ENCODE measurements at regions not wholly inside any gene's neighbourhood (a gene's known extent, or its start where the extent isn't known, plus 50 kb on each side); places are given as distances from the start of the nearest gene placed in this dataset.

DNA sequence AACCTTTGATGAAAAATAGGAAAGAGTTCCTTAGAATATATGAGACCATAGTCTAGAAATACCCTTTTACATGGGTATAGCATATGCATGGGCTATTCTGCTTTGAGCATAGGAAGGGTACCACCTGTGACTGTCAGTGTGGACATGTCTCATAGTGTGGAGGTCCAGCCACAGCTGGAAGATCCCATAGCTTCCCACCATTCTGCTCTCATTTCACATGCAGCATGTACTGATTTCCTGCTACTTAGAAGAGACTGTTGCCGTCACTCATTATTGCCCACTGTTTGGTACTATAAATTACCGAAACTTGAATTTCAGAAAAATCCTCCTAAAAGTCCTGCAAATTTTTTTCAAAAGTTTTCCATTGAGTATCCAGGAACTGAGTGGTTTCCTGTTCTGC is 477.8 kb upstream of the DAB2 start:
- no peak for DNase-seq (ENCODE audit: low read depth in 2 of 2)

DNA sequence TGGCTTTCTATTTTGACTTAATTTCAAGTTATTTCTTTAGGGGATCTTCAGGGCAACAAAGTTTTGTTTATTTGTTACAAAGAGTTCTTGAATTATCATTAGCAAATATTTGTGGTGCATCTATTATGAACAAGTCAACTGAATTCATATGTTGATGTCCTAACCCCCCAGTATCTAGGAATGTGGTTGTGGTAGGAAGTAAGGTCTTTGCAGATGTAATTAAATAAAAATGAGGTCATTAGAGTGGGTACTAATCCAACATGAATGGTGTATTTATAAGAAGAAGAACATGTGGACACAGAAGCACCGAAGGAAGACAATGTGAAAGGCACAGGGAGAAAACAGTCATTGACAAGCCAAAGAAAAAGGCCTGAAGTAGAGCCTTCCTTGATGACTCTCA is 474.0 kb upstream of the DAB2 start:
- no peak for DNase-seq (ENCODE audit: low read depth in 2 of 2)

DNA sequence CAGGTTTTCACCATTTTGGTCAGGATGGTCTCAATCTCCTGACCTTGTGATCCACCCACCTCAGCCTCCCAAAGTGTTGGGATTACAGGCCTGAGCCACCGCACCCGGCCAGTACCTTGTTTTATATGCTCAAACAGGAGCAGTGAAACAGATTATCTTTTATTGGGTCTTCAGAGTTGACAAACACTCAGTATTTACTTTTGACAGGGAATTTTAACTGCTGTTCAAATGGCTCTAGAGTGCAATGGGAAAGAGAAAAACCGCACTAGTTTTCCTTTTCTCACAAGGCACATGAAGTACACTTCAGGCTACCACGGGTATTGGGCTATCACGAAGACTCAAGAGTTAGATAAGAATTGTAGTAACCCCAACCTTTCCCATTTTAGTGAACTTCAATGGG is 471.9 kb upstream of the DAB2 start:
- DNase-seq (ENCODE audit: low read depth in 2 of 2): no peak

DNA sequence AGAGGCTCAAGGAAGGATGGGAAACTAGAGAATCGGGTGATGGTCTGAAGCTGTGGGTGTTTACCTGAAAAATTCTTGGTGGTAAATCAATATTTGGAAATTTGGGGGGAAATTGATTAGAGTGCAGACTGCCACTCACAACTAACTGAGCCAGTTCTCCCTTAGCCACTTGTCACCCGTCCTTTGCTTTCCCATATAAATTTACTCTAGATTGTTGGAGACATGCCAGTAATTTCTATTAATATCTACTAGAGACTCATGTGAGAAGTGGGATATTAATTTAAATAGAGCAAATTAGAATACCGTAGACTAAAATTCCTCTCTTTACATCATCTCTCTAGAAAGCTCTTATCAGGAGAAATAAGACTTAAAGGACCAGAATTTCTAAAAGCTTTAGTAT is 471.3 kb upstream of the DAB2 start:
- DNase-seq (ENCODE audit: low read depth in 2 of 2): no peak

DNA sequence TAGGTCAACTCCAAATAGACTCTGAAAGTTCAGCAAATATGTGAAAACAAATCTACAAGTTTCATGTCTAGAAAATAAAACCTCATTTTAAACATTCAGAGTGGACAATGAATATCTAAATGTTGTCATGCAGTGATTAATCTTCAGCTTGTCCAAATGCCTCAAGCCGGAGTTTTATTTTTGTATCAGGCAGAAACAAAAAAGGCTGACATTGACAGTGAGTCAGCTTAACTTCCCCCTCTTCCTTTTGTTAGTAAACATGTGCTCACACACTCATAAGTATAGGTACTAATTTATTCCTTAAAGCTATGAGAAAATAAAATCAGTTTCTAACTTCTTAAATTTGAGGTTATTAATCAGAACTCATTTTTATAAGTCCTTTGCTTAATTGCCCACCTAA is 467.9 kb upstream of the DAB2 start:
- DNase-seq (ENCODE audit: low read depth in 2 of 2): no peak

- DNase-seq (ENCODE audit: low read depth in 2 of 2): no peak
These were observed 466.6 kb upstream of the DAB2 start for GRCh38 chr5:39891376-39891775.

DNA sequence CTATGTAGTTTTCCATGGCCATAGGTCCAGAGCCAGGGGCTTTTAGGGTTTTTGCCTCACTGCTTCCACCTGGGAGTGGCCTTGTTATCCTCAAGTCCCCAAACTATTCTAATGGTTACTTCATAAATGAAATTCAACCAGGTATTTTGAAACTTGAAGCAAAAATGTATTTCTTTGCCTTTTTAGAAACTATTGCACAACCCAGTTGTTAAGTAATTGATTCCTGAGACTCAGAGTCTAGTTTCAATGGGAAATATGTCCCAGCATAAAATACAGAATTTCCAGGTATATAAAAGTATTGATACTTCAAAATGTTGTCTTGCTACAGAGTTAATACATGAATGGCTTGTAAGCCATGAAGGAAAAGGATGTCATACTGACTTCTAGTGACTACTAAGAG is 456.2 kb upstream of the DAB2 start:
- no peak for DNase-seq (ENCODE audit: low read depth in 2 of 2)

- no peak for DNase-seq (ENCODE audit: low read depth in 2 of 2)
These were observed 452.7 kb upstream of the DAB2 start for GRCh38 chr5:39877479-39877878.

DNA sequence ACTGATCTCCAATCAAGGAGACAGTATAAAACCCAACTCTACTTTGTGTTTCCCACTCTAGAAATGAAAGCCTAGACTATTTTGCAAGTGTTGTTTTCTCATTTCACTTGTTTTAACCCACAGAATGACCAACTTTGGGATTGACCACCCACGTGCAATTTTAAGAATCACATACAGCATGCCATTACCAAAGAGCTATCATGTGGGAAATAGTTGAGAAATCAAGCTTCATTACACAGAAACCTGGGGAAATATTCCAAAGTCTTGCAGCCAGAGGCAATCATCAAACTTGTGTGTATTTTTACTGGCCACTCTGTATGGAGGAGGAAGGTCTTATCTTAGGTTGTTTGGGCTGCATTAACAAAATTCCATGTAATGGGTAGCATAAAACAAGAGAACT is 451.4 kb upstream of the DAB2 start:
- DNase-seq (ENCODE audit: low read depth in 2 of 2): no peak

DNA sequence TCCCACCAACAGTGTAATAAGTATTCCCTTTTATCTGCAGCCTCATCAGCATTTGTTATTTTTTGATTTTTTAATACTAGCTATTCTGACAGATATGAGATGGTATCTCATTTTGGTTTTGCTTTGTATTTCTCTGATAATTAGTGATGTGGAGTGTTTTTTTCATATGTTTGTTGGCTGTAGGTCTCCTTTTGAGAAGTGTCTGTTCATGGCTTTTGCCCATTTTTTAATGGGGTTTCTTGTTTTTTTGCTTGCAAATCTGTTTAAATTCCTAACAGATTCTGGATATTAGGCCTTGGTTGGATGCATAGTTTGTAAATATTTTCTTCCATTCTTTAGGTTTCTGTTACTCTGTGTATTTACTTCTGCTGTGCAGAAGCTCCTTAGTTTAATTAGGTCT is 445.4 kb upstream of the DAB2 start:
- no peak for DNase-seq (ENCODE audit: low read depth in 2 of 2)

- DNase-seq (ENCODE audit: low read depth in 2 of 2): no peak
These were observed 444.6 kb upstream of the DAB2 start for GRCh38 chr5:39869396-39869795.

DNA sequence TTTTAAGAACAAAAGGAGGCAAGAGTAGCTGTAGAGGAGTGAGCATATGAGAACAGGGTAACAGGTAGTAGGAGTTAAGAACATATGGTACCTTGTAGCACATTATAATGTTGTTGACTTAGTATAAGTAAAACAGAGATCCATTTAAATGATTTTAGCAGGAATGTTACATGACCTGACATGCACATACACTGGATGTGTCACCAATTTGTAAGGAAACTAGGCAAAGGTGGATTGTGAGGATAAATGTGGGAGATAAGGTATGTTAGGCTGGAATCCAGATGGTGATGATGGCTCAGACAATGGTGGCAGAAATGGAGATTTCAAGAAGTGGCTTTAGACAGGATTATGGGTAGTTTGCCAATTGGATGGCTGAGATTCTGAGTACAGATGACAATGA is 443.1 kb upstream of the DAB2 start:
- DNase-seq (ENCODE audit: low read depth in 2 of 2): no peak

- DNase-seq (ENCODE audit: low read depth in 2 of 2): no peak
These were observed 439.3 kb upstream of the DAB2 start for GRCh38 chr5:39863926-39864552.

- DNase-seq (ENCODE audit: low read depth in 2 of 2): no peak
These were observed 432.3 kb upstream of the DAB2 start for GRCh38 chr5:39857041-39857440.

- no peak for DNase-seq (ENCODE audit: low read depth in 2 of 2)
These were observed 430.1 kb upstream of the DAB2 start for GRCh38 chr5:39854771-39855410.

DNA sequence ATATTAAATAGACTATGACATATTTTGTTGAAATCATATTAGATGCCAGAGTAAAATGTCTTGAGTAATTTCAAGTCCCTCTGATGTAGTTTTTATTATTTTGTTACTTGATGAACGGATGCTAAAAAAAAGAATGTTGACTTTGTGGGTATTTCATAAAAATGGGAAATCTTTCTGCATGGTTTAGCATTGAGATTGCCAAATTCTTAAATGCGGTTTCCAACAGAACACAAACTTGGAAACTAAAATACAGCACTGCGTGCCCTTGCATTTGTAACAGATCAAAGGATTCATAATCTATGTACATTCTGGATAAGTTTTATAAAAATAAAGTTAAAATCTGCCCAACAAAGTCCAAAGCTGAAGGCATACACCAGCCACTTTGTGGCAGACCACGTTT is 425.5 kb upstream of the DAB2 start:
- no peak for DNase-seq (ENCODE audit: low read depth in 2 of 2)

DNA sequence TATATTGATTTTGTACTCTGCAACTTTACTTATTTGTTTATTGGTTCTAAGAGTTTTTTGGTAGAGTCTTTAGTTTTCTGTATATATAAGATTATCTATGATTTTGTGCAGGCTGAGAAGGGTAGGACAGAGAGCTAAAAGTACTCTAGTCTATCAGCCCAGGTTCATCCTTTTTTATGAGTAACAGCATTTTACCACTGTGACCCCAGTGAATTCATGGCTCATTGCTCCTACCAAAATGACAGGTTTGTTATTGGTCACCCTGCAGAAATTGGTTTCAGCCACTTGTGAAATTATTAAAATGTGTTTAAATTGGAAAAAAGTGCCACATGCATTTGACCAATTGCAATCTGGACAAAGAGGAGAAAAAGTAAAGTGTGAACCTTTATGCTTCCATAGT is 421.4 kb upstream of the DAB2 start:
- DNase-seq (ENCODE audit: low read depth in 2 of 2): no peak

DNA sequence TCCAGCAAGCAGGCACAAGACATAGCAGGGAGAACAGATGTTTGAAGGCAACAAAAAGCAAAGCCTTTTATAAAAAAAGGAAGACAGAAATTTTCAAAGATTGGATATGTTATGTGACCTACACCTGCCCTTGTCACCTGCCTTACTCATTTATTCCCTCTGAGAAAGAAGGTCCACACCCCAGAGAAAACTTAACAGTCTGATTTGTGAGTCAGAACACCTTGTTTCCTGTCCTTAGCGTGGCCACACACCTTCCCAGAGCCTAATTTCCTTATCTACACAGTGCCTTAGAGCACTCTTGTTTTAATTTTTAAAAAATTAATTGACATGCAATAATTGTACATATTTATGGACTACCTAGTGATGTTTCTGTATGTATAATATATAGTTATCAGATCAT is 419.0 kb upstream of the DAB2 start:
- no peak for DNase-seq (ENCODE audit: low read depth in 2 of 2)

DNA sequence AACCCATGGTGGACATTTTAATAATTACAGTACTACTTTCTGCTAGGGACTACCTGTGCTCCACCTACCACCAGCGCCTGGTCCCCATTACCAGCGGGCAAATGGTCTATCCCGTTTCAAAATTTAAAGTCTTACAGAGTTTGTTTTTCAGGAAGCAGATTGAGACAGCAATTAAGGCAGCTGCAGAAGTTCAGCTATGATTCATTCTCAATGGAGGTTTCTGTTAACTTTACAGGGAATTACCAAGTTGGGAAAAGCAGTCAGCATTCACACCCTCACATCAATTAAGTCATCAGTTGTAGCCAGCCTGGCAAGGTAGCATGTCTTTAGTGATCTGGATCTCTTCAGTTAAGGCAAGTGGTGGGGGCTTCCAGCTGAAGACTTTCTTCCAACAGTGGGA is 410.6 kb upstream of the DAB2 start:
- no peak for DNase-seq (ENCODE audit: low read depth in 2 of 2)

DNA sequence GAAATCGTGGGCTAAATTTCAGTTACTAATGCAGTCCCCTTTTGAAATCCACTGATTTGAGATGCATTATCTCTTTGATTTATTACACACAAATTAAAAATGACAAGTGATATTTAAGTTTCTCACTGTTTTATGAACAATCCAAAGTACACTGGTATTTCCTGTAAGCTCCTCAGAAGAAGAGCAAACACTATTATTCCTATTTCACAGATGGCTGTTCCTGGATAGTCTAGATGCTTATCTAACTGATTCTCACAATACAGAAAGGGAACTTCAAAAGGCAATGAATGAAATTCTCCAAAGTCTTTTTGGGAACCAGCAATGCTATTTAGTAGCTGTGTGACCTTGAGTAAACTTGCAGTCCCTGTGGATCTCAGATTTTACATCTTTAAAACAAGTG is 404.7 kb upstream of the DAB2 start:
- DNase-seq (ENCODE audit: low read depth in 2 of 2): no peak

DNA sequence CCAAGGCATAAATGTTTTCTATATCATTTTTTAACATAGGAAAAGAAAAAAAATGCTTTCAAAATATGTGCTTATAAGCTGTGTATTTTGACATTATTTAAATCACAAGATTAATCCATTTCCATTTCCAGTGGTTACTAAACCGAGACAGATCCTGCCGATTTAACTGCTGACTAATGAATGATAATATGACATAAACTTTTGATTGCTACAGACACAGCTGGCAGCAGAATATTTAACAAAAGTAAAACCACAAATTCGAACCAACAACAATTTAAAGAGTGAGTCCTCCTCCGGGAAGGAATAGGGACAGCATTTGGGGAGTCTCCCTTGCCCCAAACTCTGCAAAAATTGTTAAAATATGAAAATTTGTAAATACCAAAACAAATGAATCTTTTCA is 401.3 kb upstream of the DAB2 start:
- no peak for DNase-seq (ENCODE audit: low read depth in 2 of 2)

DNA sequence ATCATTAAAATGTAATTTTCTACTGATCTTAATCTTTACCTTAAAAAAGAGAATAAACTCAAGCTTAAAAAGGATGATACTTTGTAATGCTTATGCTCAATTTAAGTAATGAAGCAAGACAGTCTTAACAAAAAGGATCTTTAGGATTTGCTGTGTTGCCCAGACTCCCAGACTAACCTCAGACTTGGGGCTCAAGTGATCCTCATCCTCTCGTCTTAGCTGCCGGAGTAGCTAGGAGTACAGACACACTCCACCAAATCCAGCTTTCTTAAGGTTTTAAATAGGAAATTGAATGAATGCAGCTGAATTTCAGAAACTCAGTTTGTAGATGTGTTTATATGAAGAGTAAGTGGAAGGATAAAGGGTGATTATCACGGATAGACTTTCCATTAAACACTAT is 400.5 kb upstream of the DAB2 start:
- DNase-seq (ENCODE audit: low read depth in 2 of 2): no peak

- DNase-seq (ENCODE audit: low read depth in 2 of 2): no peak
These were observed 397.2 kb upstream of the DAB2 start for GRCh38 chr5:39822020-39822419.

DNA sequence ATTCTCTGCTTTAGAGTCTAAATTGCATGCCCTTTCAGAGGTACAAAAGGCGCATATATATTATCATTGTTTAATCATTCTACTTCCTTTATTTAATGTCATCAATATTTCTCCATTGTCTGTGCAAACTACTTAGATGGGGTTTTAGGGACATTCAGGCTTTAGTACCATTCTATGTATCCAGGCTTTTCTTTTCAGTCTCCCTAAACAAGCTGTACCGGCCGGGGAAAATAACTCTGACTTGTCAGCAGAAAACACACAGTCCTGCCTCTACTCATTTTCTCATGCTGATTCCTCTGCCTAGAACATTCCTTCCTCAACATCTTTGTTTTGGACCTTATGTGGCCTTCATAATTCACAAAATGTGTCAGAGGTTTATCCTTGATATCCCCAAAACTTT is 392.1 kb upstream of the DAB2 start:
- no peak for DNase-seq (ENCODE audit: low read depth in 2 of 2)
